Stromal cell of bone marrow (primary cell): ENCODE measurements at regions not wholly inside any gene's neighbourhood (a gene's known extent, or its start where the extent isn't known, plus 50 kb on each side); places are given as distances from the start of the nearest gene placed in this dataset.
"Not testable (repeated sequence)": the region's sequence is repeated elsewhere in the genome, so short reads cannot be mapped to it uniquely, and the experiment has no call there.

Experiments used
- DNase-seq: peaks from one replicate; pipeline ENCODE4 v3.0.0-alpha.2; 2012; ENCODE audit warnings: low read depth

- DNase-seq, result no peak
Measured at GRCh38 chr11:42768576-42768975, 543.2 kb upstream of the API5 start.

DNA sequence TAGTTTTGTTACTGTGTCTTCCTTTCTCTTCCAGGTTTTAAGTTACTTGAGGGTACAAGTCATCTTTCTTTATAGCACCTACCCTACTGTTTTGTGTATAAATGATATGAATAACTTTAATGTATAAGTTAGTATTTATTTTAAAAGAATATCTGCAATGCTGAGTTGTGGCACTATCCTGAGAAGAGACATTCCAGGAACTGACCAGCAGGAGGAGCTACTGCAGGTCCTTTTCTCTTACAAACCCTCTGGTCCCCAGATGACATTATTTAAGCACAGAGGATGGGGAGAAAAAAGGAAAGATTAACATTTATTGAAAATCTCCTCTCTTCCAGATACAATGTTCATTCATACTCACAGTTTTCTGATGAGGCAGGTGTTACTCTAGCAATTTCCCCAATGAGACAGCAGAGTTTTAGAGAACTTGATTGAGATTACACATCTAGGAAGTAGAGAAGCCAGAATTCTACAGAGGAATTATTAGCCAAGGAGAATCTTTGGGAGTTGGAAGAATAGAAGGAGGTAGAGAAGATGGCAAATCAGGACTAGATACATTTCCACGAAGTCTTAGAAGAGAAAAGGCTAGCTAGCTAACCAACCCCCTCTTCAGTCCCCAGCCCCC lies 541.2 kb upstream of the API5 start:
- peak; percentile 2 for DNase-seq

DNA sequence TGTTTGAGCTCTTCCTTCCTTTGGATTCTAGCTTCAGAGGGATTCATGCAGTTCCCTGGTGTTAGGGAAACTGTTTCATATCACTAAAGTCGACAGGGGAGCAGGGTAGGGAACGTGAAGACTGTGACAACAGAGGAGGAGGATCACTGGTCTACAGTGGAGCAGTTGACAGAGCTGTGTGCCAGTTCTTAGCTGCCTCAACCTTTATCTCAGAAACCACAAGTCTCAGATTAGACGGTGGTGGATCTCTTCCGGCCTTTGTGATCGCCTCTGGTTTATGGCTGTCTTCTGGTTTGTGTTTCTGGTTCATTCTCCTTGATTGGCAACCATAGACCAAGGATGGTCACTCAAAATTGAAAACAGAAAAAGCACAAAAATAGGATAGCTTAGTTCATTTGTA lies 538.9 kb upstream of the API5 start:
- no peak for DNase-seq

DNA sequence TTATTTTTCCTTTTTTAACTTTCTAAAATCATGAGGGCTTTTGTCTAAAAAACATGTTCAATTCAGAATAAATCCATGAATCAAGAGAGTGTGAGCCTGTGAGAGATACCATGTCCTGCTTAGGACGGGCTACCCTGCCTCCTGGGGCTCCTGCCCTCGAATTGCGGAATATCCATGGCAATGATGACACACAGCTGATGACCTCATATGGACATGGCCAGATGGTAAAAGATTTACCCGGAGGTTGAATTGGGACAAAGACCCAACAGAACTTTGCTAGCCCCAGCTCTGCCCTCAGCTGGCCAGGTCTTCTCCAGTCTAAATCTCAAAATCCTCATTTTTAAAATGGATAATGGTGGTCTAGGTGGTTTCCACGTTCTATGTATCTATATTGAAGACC lies 538.1 kb upstream of the API5 start:
- DNase-seq, result no peak

DNA sequence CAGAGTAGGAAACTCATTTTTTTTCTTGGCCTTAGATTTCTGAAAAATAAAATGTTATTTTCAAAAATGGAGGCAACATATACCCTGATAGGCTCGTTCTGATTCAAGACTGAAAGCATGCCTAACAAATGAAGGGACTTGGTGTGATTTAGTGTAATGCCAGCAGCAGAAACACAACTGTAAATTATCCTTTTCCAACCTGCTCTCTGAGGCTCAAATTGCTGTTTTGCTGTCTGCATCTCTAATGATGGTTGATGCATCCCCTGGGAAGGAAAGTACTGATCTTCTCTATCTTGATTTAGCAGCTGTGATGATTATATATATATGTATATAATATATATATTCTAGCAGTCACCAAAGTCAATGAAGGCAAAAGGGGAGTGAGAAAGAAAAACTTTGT lies 537.2 kb upstream of the API5 start:
- no peak for DNase-seq

GRCh38 chr11:42777776-42778175 lies 534.0 kb upstream of the API5 start:
- DNase-seq, result no peak

DNA sequence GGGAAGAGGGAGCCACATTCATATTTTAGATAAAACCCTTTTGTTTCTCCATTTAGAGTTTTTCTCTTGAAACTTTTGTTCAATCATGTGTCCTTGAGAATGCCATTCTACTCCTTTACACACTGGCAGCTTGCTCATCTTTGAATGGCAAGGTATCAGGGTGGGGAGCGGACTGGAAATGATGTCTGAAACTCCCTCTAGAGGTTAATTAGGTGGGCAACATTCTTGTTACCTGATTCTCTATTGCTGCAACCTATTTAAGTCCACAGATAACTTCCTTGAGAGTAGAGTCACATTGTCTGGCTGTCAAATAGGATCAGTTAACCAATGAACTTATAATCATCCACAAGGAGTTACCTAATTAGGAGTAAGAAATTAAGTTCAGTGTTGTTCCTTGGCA lies 533.6 kb upstream of the API5 start:
- DNase-seq, result no peak

- DNase-seq, result no peak
Measured at GRCh38 chr11:42779555-42779954, 532.2 kb upstream of the API5 start.

DNA sequence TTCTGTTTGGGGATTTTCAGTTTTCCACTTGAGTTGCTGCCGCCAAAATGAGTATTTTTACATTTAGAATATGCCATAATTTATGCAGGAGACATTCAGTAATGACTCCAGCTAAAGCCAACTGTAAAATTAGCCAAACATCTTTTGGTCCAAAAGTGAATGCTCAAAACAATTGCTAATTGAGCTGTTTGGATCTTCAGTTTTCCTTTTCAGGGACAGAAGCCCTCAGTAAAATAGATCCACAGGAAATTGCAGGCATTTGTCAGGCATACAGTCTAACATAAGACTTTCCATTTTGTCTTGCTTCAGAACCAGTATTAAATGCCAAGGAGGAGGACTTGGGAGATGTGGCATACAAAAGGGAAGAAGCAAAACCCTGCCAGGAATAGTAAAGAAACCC lies 524.8 kb upstream of the API5 start:
- DNase-seq, result no peak

DNA sequence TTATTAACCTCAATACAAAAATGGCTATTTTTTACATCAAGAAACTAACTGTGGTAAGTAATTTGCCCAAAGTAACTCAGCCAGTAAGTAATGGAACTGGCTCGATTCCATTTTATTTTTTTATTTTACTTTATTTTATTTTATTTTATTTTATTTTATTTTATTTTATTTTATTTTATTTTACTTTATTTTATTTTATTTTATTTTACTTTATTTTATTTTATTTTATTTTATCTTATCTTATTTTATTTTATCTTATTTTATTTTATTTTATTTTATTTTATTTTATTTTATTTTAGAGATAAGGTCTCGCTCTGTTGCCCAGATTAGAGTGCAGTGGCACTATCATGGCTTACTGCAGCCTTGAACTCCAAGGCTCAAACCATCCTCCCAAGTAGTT lies 516.3 kb upstream of the API5 start:
- DNase-seq, result not testable (repeated sequence)

GRCh38 chr11:42800041-42800440 lies 511.8 kb upstream of the API5 start:
- DNase-seq, result no peak

GRCh38 chr11:42802201-42802899 lies 509.4 kb upstream of the API5 start:
- no peak for DNase-seq

DNA sequence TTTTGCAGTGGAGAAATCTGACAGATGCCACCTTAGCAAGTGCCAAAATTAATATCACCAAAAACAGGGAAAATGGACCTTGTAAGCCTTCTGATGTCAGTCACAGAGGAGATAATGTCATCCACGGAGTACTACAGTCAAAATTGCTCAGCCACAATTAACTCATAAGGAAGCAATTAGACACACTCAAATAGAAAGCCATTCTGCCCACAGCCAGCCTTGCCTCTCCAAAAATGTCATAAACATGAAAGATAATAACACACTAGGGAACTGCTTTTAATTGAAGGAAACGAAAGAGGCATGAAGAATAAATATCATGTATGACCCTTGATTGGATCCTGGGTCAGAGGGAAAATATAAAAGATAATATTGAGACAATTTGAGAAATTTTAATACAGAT lies 505.6 kb upstream of the API5 start:
- no peak for DNase-seq

DNA sequence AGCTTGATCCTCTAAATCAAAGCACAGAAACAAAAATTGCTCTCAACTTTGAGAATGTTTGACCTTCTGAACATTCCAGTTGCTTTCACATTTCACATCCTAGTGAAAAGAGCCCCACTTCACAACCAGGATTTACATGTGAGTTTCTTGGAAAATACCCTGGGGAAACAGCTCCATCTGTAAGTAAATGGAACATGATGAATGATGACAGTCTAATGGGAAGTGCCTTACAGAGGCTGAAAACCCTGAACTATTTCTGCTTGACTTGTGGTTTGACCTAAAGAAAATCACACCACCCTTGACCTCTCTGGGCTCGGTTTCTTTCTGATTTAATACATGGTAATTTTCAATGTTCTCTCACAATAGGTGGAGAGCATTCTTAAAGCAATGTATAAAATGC lies 499.4 kb upstream of the API5 start:
- DNase-seq, result no peak

- DNase-seq, result no peak
Measured at GRCh38 chr11:42812960-42813359, 498.8 kb upstream of the API5 start.

GRCh38 chr11:42816471-42816870 lies 495.3 kb upstream of the API5 start:
- DNase-seq, result no peak

GRCh38 chr11:42819126-42819525 lies 492.7 kb upstream of the API5 start:
- no peak for DNase-seq

- DNase-seq, result not testable (repeated sequence)
Measured at GRCh38 chr11:42822188-42822587, 489.6 kb upstream of the API5 start.

DNA sequence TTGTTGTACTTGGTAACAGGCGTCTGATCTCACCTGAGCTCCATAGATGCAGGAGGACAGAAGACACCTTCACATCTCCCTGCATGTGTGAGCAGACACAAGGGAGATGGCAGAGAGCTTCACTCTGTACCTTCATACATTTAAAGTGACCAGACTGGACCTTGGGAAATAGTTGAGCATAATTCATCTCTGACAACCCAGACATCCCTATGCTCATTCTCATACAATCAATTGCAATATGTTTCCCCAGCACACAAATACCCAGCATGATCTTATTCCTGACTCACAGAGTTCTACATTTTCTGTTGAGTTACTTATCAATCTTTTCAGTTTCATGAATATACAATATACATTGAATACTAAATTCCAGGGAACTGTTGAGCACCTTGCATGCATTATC lies 488.2 kb upstream of the API5 start:
- DNase-seq, result no peak

- no peak for DNase-seq
Measured at GRCh38 chr11:42824067-42824466, 487.7 kb upstream of the API5 start.

- no peak for DNase-seq
Measured at GRCh38 chr11:42825598-42825997, 486.2 kb upstream of the API5 start.

DNA sequence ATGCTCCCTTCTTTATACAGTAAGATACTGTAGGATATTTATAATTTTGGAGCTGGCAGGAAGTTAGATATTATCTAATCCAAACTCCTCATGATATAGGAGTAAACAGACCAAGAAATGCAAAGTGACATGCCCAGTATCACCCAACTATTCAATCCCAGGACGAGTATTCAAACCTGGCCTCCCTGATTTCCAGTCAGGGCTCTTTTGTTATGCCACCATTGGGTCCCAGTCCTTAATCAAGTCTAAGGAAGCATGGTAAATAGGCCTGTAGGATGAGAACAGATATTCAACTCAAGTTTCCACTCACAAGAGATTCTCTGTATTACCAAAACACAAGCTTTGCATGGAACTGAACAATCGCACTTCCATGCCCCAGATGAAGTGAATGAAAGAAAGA lies 484.0 kb upstream of the API5 start:
- no peak for DNase-seq

- no peak for DNase-seq
Measured at GRCh38 chr11:42837994-42838393, 473.8 kb upstream of the API5 start.

DNA sequence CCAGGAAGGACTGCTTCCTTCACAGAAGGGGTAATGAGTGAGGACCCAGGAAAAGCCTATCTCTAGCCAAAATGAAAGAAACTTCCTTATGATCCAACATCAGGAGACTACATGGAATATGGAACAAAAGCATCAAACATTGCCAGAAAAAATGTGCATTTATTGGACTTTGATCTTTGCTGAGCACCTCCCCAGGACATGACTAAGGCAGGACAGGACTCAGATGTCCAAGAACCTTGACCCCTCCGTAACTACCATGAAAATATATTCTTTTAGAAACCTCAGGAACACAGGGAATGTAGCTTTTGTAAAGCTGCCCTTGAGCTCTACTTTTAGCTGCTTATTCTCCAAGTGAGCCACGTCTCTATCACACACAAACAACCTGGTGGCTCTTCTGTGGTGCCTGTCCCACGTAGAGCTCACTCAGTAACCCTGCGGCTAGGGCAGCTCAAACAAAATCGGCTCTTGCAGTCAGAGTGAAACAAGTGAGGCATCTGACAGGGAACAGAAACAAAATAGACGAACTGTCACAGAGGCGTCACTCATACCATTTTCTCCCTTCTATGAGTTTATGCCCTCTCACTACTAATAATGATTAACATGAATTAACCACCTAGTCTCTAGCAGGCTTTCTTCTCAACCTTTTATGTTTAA lies 471.5 kb upstream of the API5 start:
- DNase-seq, result no peak
